ENCODE measurements at regions not wholly inside any gene's neighbourhood (a gene's known extent, or its start where the extent isn't known, plus 50 kb on each side); places are given as distances from the start of the nearest gene placed in this dataset.

DNA sequence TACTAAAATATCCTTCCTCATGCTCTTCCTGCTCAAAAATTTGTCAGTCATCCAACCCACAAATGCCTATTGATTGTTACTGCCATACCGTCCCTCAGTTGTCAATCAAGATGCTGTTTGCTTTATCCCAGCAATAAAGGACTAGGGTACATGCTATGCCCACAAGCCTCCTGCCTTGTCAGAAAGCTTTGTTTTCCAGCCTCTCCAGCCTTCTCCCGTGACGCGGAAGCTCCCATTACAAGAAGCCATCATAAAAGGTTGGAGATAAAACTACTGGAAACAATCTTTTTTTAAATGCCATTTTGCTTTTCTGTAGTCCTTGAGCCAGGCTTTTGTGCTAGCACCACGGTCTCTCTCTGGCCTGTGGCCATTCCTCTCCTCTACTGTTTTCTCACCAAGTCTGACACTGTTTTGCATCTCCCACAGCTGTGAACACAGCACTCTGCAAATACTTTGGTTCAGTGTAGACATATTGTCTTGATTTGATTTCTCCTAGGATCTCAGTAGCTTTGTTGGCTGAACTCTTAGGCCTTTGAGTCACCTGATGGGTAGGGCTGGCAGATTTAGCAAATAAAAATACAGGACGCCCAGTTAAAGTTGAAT, 495.7 kb upstream of the JARID2 start:
- CTCF ChIA-PET = no interaction called here
- no peak for DNase-seq
- peaks cover 17% of the 10 kb centered on the region for H3K4me1 Mint-ChIP-seq (ENCODE audit: low read depth, unreplicated experiment)
- intact Hi-C loops (cut with micrococcal nuclease; ENCODE audit: unreplicated experiment) = no loop called here
- no peak overlapping the region for H3K27ac Mint-ChIP-seq (ENCODE audit: unreplicated experiment)
- H3K9me3 Mint-ChIP-seq (ENCODE audit: low read depth, unreplicated experiment) = peaks cover 10% of the 10 kb centered on the region
- no peaks in the 10 kb centered on the region for H3K36me3 Mint-ChIP-seq (ENCODE audit: insufficient read depth, unreplicated experiment)
- TF ChIP-seq, protein P1, sequence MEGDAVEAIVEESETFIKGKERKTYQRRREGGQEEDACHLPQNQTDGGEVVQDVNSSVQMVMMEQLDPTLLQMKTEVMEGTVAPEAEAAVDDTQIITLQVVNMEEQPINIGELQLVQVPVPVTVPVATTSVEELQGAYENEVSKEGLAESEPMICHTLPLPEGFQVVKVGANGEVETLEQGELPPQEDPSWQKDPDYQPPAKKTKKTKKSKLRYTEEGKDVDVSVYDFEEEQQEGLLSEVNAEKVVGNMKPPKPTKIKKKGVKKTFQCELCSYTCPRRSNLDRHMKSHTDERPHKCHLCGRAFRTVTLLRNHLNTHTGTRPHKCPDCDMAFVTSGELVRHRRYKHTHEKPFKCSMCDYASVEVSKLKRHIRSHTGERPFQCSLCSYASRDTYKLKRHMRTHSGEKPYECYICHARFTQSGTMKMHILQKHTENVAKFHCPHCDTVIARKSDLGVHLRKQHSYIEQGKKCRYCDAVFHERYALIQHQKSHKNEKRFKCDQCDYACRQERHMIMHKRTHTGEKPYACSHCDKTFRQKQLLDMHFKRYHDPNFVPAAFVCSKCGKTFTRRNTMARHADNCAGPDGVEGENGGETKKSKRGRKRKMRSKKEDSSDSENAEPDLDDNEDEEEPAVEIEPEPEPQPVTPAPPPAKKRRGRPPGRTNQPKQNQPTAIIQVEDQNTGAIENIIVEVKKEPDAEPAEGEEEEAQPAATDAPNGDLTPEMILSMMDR (IDR thresholded peaks at IDR 0.05; ENCODE audit: unreplicated experiment) = no peak
- H3K4me3 Mint-ChIP-seq (ENCODE audit: low read depth, unreplicated experiment) = no peak overlapping the region
- H3K27me3 Mint-ChIP-seq (ENCODE audit: unreplicated experiment) = no peaks in the 10 kb centered on the region
- BruUV-seq (replicated peaks) = no TSS peak

GRCh38 chr6:14751645-14752175, 494.2 kb upstream of the JARID2 start:
- CTCF ChIA-PET = interaction anchor here (0.5 to 0.6 kb wide), 2 partner anchors 31 to 82 kb away, joined by 3 read pairs; no protein-coding TSS in a partner anchor
- no peak for DNase-seq
- H3K27ac Mint-ChIP-seq (ENCODE audit: unreplicated experiment) = no peak overlapping the region
- H3K4me3 Mint-ChIP-seq (ENCODE audit: low read depth, unreplicated experiment) = no peak overlapping the region
- BruUV-seq (replicated peaks) = no TSS peak
- no peaks in the 10 kb centered on the region for H3K36me3 Mint-ChIP-seq (ENCODE audit: insufficient read depth, unreplicated experiment)
- peaks cover 8% of the 10 kb centered on the region for H3K4me1 Mint-ChIP-seq (ENCODE audit: low read depth, unreplicated experiment)
- no peaks in the 10 kb centered on the region for H3K27me3 Mint-ChIP-seq (ENCODE audit: unreplicated experiment)
- TF ChIP-seq, protein P1 (IDR thresholded peaks at IDR 0.05; ENCODE audit: unreplicated experiment) = no peak
- intact Hi-C loops (cut with micrococcal nuclease; ENCODE audit: unreplicated experiment) = no loop called here
- H3K9me3 Mint-ChIP-seq (ENCODE audit: low read depth, unreplicated experiment) = peaks cover under 1% of the 10 kb centered on the region

DNA sequence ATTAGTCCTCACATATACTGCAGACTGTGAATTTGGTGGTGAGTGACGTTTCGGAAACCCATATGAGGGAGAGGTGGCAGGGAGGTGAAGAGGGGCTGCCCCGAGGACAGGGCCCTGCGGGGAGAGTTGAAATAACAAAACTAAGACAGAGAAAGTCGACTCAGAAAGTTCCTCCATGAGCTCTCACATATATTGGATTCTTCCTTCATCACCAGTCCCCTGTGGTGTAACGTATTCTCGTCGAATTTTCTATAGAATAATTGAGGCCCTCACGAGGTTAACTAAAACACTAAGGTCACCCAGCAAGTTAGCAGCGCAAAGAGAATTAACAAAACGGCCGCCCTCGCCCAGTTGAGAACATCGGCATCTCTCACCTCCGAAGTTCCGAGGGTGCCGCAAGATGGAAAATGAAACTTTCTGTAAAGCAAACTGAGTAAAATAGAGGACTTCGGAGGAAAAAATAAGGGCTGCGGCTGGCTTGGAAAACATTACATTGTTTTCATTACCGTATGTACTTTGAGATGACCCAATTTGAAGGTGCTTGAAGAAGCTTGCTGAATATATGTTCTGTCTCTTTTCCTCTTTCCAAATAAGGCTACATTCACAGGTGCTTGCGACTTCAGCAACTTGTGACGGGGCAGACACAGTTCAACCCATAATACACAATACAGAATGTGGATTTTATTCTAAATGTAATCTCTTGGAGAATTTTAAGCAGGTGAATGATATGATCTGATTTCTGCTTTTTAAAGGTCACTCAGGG, 490.9 kb upstream of the JARID2 start:
- Mint-ChIP-seq H3K4me1 (ENCODE audit: low read depth, unreplicated experiment) (peaks cover 12% of the 10 kb centered on the region), H3K27me3 (ENCODE audit: unreplicated experiment) (no peaks in the 10 kb centered on the region), H3K27ac (ENCODE audit: unreplicated experiment) (no peak overlapping the region), H3K36me3 (ENCODE audit: insufficient read depth, unreplicated experiment) (no peaks in the 10 kb centered on the region), H3K4me3 (ENCODE audit: low read depth, unreplicated experiment) (no peak overlapping the region), H3K9me3 (ENCODE audit: low read depth, unreplicated experiment) (no peaks in the 10 kb centered on the region)
- CTCF ChIA-PET = no interaction called here
- no peak for DNase-seq
- TF ChIP-seq, protein P1 (IDR thresholded peaks at IDR 0.05; ENCODE audit: unreplicated experiment) = no peak
- BruUV-seq (replicated peaks) = no TSS peak
- intact Hi-C loops (cut with micrococcal nuclease; ENCODE audit: unreplicated experiment) = no loop called here

DNA sequence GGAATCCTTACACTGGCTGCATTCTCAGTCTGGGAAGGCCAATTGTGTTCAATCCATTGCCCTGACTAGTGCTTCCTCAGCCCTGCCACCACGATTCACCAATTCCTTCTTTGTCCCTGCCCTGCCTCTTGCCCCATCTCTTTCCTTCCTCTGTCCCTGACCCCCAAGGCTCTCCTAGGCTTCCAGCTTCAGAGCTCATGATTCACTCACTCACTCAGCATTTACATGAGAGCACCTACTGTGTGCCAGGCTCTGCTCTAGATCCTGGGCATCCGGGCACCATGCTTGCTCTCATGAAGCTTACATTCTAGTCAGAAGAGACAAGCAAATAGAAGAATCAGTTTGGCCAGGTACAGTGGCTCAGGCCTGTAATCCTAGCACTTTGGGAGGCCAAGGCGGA, 489.5 kb upstream of the JARID2 start:
- CTCF ChIA-PET = no interaction called here
- Mint-ChIP-seq H3K9me3 (ENCODE audit: low read depth, unreplicated experiment) (no peaks in the 10 kb centered on the region), H3K4me1 (ENCODE audit: low read depth, unreplicated experiment) (peaks cover 18% of the 10 kb centered on the region), H3K27me3 (ENCODE audit: unreplicated experiment) (no peaks in the 10 kb centered on the region), H3K27ac (ENCODE audit: unreplicated experiment) (no peak overlapping the region), H3K36me3 (ENCODE audit: insufficient read depth, unreplicated experiment) (no peaks in the 10 kb centered on the region), H3K4me3 (ENCODE audit: low read depth, unreplicated experiment) (no peak overlapping the region)
- no peak for DNase-seq
- no TSS peak for BruUV-seq (replicated peaks)
- TF ChIP-seq, protein P1 (IDR thresholded peaks at IDR 0.05; ENCODE audit: unreplicated experiment) = no peak
- intact Hi-C loops (cut with micrococcal nuclease; ENCODE audit: unreplicated experiment) = no loop called here
